GM12875 (cell line): ENCODE measurements at regions not wholly inside any gene's neighbourhood (a gene's known extent, or its start where the extent isn't known, plus 50 kb on each side); places are given as distances from the start of the nearest gene placed in this dataset.
"Not testable (repeated sequence)": the region's sequence is repeated elsewhere in the genome, so short reads cannot be mapped to it uniquely, and the experiment has no call there.

ENCODE experiments used
- H3K4me3 ChIP-seq: one replicate; pipeline ENCODE4 v1.5.1; 2011; ENCODE audit warnings: low read depth, low read length, control low read depth
- TF ChIP-seq, protein P1 (sequence below): IDR thresholded peaks from 2 replicates; pipeline ENCODE4 v1.5.1; 2011; ENCODE audit warnings: low read depth, mild to moderate bottlenecking, control low read depth, inconsistent platforms, low read length, moderate library complexity, borderline replicate concordance; ENCODE audit not compliant: insufficient read depth

DNA sequence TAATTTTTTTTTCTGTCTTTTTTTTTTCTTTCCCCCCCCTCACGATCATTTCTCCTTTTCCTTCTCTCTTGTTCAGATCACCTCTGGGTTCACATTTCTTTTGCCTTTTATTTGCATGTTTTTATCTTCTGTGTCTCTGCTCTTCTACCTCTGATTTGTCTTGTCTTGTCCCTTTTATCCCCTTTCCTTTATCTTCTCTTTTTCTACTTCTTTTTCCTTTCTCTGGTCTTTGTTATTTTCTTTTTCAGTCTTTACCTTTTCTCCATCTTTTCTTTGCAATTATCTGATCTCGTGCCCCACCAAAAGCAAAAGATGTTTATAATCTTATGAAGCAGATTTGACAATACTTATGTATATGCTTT, 77.8 kb upstream of the RAP1B start:
- TF ChIP-seq, protein P1, sequence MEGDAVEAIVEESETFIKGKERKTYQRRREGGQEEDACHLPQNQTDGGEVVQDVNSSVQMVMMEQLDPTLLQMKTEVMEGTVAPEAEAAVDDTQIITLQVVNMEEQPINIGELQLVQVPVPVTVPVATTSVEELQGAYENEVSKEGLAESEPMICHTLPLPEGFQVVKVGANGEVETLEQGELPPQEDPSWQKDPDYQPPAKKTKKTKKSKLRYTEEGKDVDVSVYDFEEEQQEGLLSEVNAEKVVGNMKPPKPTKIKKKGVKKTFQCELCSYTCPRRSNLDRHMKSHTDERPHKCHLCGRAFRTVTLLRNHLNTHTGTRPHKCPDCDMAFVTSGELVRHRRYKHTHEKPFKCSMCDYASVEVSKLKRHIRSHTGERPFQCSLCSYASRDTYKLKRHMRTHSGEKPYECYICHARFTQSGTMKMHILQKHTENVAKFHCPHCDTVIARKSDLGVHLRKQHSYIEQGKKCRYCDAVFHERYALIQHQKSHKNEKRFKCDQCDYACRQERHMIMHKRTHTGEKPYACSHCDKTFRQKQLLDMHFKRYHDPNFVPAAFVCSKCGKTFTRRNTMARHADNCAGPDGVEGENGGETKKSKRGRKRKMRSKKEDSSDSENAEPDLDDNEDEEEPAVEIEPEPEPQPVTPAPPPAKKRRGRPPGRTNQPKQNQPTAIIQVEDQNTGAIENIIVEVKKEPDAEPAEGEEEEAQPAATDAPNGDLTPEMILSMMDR: no peak
- H3K4me3 ChIP-seq: no peak overlapping the region

DNA sequence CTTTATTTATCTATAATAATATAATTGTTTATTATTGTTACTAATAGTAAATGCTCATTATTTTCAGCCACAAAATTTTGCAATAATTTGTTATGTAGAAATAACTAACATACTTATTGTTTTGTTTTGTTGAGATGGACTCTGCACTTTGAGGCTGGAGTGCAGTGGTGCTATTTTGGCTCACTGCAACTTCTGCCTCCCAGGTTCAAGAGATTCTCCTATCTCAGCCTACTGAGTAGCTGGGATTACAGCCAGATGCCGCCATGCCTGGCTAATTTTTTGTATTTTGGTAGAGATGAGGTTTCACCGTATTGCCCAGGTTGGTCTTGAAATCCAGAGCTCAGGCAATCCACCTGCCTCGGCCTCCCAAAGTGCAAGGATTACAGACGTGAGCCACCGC, 76.6 kb upstream of the RAP1B start:
- H3K4me3 ChIP-seq: no peak overlapping the region
- TF ChIP-seq, protein P1: no peak

DNA sequence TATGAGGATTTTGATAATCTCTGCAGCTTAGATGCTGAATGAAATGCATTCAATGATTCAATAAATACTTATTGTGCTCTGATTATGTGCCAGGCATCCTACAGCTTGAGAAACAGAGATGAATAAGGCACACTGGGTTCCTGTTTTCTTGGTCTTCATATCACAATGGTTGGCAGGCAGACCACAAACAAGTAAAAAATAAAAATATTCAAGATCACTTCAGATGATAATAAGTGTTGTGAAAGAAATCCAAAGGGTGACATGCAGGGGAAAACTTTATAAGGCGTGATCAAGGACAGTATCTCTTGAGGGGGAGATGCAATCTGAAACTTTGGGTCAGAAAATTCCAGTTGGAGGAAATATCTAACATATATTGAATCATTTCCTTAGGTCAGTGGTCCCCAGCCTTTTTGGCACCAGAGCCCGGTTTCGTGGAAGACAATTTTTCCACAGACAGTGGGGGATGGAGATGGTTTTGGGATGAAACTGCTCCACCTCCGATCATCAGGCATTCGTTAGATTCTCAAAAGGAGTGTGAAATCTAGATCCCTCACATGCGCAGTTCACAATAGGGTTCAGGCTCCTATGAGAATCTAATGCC, 73.7 kb upstream of the RAP1B start:
- TF ChIP-seq, protein P1: no peak
- H3K4me3 ChIP-seq: no peak overlapping the region

DNA sequence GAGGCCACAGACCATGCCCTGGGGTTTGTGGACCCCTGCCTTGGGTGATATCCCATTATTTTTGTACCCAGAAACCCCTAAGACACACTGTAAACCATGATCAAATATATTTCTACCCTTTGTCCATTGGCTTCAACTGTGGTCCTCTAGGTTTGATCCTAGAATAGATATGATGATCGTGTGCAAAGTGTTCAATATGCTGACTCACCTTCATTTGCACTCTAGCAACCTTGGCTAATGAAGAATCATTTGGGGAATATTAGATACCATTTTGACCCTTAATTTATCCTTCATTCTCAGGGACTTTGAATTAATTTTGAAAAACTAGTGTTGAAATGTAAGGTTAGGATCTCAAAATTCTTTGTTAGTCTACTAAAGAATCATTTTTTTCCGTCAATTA, 73.1 kb upstream of the RAP1B start:
- TF ChIP-seq, protein P1: no peak
- H3K4me3 ChIP-seq: no peak overlapping the region

DNA sequence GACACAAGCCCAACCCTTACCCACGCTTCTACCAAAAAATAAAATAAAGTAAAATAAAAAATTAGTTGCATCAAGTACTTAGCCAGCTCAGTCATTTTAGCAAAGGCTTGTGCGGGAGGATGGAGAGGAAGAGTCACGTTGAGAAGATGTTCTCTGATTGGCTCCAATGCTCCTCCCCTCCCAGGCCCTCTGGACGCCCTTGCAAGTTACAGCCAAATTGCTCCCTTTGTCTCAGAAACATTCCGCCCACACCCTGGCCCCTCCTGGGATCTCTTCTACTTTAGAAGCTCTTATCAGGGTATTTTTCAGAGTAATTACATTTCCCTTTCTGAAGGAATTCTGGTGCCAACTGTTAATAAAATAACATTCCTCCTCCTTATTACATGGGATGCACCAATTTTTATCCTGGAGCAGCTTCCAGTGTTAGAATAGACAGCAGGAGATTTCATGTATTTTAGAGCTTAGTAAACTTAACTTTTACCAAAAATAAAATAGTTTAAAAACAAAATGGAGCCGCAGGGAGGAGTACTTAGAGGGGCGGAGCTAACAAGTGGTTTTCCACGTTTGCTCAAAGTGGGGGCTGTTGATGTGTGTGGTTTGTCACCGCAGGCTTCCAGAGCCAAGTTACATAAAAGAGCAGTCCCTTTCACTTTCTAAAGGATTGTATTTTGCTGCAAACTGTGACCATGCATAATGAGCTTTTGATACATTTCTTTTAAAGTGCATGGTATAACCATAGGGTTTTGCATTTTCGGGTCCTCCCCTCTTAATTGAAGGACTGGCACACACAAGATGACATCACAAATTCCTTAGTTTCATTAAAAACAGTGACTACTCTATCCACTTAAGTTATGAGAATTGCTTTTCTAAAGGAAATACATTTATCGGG, 71.7 kb upstream of the RAP1B start:
- no peak overlapping the region for H3K4me3 ChIP-seq
- TF ChIP-seq, protein P1: no peak

DNA sequence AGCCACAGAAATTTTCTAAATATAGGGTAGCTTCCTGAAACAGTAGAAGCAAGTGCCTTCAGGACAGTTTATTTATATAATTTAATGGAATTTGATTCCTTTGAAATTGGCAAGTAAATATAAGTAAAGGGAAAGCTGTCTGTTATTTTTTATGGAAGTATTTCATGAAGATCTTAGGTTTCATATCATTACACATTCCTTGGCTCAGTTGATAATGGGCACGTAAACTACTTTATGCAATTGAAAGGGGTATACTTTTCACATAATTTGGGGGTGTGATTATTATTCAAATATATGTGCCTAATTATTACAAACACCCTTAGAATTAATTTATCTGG, 71.1 kb upstream of the RAP1B start:
- TF ChIP-seq, protein P1: no peak
- H3K4me3 ChIP-seq: no peak overlapping the region

DNA sequence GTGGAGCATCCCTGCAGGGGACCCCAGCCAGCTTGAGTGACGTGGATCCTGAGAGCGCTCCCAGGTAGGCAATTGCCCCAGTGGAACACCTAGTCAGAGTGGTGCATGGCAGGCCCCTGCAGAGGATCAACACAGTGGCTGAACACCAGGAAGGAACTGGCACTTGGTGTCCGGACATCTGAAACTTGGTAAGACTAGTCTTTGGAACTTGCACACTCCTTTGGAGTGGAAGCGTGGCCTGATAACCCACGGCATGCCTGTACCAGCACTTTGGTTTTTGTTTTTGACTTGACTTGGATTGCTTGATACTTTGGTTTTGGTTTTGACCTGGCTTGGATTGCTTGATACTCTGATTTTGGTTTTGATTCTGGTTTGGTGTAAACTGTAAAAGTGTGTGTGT, 69.9 kb upstream of the RAP1B start:
- not testable (repeated sequence) for H3K4me3 ChIP-seq

DNA sequence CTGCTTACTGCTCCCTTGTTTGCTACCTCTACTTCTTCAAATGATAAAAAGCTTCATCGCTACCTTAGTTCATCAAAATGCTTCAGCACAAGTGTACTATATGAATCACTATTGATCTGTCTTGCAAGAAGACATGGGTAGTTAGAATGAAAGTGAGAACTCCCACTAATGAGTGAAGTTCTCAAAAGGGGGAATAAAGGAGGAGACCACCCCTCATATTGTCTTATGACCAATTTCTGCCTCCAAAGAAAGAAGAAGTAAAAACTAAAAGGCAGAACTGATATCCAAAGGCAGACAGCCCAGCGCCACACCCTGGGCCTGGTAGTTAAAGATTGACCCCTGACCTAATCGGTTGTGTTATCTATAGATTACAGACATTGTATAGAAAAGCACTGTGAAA, 63.4 kb upstream of the RAP1B start:
- not testable (repeated sequence) for H3K4me3 ChIP-seq

DNA sequence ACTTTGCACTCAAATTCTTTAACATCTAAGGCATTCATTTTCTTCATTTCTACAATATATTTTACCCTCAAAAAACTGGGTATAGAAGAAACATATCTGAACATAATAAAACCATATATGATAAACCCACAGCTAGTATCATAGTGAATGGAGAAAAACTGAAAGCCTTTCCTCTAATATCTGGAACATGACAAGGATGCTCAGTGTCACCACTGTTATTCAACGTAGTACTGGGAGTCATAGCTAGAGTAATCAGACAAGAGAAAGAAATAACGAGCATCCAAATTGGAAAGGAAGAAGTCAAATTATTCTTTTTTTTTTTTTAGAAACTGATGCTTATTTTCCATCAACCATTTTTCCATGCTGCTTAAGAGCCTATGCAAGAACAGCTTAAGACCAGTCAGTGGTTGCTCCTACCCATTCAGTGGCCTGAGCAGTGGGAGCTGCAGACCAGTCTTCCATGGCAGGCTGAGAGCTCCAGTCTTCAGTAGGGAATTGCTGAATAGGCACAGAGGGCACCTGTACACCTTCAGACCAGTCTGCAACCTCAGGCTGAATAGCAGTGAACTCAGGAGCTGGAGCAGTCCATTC, 58.0 kb upstream of the RAP1B start:
- not testable (repeated sequence) for H3K4me3 ChIP-seq
